Suppressor macrophage treated with lipopolysaccharide for 1 hour (primary cell): ENCODE measurements at regions not wholly inside any gene's neighbourhood (a gene's known extent, or its start where the extent isn't known, plus 50 kb on each side); places are given as distances from the start of the nearest gene placed in this dataset.
A peak's percentile ranks its signal among the peaks of the same experiment; 100 is the strongest.
"Not testable (repeated sequence)": the region's sequence is repeated elsewhere in the genome, so short reads cannot be mapped to it uniquely, and the experiment has no call there.

Experiments used
- DNase-seq, 3 donors: peaks; one replicate each; pipeline ENCODE4 v3.0.0-alpha.2; 2020 to 2022

DNA sequence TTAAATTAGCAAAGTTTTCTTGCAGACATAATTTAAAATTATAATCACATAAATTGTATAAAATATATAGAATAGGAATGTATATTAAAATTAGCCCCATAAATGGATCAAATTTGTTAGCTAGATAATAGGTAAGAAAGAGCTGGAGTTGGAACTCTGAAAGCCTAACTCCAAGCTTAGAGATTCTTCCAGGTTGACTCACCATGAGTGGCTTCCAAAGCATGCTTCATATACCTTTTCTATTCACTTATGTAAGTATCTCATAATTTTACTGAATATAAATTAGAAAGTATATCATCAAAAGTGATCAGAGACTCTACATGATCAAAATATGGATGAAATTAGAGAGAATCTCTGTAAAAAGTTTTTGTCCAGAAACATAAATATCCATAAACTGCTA is 320.7 kb upstream of the MAGI2 start:
- no peak for DNase-seq

DNA sequence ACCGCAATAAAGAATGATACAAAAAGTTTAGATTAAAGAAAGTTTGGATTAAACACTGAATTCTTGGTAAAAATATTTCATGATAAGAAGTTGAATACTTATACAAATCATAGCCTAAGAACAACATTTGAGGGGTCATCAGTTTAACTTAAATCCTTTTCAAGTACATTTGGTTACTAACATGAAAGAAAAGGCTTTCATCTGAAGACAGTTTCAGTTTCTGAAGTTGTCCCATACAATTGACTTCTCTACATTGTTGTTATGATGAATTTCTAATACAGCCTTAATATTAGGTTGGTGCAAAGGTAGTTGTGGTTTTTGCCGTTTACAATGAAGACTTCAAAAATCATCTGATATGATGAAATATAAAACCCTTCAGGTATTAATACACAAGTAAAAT is 317.5 kb upstream of the MAGI2 start:
- DNase-seq, result no peak

DNA sequence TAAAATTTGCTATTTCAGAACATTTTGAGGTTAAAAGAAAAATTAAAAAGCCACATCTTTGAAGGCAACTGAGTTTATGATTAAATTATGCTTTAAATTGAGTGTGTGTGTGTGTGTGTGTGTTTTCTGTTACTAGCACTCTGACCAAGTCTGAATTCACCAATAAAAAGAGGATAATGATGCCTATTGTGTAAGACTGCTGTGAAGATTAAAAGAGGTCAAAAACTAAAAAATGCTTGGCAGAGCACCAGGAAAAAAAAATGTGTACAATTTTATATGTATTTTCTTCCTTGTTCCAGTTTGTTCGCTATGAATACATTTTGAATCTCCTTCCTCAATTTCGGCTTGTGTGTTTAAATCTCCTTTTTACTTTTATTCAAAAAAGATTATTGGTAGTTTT is 316.6 kb upstream of the MAGI2 start:
- DNase-seq, result peak in 1 of 3 donors; percentile 13

DNA sequence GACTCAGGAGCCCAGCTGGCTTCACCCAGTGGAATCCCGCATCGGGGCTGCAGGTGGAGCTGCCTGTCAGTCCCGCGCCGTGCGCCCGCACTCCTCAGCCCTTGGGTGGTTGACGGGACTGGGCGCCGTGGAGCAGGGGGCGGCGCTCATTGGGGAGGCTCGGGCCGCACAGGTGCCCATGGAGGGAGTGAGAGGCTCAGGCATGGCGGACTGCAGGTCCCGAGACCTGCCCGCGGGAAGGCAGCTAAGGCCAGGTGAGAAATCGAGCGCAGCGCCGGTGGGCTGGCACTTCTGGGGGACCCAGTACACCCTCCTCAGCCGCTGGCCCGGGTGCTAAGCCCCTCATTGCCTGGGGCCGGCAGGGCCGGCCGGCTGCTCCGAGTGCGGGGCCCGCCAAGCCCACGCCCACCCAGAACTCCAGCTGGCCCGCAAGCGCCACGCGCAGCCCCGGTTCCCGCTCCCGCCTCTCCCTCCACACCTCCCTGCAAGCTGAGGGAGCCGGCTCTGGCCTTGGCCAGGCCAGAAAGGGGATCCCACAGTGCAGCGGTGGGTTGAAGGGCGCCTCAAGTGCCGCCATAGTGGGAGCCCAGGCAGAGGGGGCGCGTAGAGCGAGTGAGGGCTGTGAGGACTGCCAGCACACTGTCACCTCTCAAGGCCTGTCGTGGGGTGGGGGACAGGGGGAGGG is 314.6 kb upstream of the MAGI2 start:
- DNase-seq, result not testable (repeated sequence)

DNA sequence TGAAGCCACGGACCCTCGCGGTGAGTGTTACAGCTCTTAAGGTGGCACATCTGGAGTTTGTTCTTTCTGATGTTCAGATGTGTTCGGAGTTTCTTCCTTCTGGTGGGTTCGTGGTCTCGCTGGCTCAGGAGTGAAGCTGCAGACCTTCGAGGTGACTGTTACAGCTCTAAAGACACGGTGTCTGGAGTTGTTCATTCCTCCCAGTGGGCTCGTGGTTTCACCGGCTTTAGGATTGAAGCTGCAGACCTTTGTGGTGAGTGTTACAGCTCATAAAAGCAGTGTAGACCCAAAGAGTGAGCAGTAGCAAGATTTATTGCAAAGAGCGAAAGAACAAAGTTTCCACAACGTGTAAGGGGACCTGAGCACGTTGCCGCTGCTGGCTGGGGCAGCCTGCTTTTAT is 313.7 kb upstream of the MAGI2 start:
- not testable (repeated sequence) for DNase-seq

DNA sequence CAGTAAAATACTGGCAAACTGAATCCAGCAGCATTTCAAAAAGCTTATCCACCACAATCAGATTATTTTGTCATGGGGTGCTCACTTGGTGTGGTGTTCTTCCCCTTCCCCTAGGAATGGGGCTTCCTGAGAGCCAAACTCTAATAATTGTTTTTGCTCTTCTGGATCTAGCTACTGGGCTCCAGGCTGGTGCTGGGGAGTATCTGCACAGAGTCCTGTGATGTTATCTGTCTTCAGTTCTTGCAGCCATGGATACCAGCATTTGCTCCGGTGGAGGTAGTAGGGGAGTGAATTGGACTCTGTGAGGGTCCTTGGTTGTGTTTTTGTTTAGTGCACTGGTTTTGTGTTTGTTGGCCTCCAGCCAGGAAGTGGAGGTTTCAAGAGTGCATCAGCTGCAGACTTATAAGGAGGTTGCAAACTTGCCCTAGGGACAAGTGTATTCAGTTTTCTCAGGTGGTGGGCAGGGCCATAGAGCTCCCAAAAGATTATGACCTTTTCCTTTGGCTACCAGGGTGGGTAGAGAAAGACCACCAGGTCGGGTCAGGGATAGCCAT is 308.5 kb upstream of the MAGI2 start:
- DNase-seq, result no peak

DNA sequence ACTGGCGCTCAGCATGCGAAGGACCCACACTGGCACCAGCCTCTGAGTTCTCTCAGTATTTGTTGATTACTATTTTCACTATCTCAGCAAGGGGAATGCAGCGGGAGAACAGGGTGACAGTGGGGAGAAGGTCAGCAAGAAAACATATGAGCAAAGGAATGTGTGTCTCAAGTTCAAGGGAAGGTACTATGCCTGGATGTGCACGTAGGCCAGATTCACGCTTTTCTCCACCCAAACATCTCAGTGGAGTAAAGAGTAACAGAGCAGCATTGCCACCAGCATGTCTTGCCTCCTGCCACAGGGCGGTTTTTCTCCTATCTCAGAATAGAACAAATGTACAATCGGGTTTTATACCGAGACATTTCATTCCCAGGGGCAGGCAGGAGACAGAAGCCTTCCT is 297.5 kb upstream of the MAGI2 start:
- DNase-seq, result not testable (repeated sequence)

DNA sequence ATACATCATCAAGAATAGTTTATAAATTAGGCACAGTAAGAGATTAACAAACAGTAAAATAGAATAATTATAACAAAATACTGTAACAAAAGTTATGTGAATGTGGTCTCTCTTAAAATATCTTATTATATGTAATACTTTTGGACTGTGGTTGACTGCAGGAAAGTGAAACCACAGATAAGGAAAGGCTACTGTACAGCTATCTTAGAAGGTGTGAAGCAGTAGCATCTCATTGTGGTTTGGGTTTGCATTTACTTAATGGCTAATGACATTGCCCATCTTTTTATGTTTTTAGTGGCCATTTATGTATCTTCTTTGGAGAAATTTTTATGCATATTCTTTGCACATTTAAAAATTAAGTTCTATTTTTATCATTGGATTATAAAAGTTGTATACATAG is 296.4 kb upstream of the MAGI2 start:
- DNase-seq, result no peak

DNA sequence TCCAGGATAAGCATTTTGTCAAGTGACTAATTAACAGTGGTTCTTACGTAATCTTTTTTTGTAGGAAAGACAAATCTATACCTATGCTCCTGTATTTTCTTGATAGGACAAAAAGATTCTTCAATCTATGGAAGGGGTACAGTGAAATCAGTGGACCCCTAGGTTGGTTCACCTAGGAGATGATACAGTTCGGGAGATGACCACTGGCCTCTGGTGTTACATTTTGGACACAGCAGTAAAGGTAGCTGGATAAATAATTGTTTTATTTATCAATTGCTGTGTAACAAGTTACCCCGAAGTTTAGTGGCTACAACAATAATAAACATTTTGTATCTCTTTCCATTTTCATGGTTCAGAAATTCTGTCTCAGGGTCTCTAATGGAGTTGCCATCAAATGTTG is 288.2 kb upstream of the MAGI2 start:
- DNase-seq, result no peak

DNA sequence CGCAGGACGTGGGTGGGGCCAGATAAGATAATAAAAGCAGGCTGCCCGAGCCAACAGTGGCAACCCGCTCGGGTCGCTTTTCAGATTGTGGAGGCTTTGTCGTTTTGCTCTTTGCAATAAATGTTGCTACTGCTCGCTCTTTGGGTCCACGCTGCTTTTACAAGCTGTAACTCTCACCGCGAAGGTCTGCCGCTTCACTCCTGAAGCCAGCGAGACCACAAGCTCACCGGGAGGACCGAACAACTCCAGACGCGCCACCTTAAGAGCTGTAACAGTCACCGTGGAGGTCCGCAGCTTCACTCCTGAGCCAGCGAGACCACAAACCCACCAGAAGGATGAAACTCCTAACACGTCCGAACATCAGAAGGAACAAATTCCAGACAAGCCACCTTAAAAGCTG is 286.6 kb upstream of the MAGI2 start:
- no peak for DNase-seq

DNA sequence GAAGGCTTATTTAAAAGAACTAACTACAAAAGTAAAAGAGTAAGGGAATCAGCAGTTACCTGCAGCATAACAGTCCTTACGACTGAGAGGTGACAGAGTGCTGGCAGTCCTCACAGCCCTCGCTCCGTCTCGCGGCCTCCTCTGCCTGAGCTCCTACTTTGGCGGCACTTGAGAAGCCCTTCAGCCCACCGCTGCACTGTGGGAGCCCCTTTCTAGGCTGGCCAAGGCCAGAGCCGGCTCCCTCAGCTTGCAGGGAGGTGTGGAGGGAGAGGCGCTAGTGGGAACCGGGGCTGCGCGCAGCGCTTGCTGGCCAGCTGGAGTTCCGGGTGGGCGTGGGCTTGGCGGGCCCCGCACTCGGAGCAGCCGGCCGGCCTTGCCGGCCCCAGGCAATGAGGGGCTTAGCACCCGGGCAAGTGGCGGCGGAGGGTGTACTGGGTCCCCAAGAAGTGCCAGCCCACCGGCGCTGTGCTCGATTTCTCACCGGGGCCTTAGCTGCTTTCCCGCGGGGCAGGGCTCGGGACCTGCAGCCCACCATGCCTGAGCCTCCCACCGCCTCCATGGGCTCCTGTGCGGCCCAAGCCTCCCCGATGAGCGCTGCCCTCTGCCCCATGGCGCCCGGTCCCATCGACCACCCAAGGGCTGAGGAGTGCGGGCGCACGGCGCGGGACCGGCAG is 285.7 kb upstream of the MAGI2 start:
- not testable (repeated sequence) for DNase-seq

DNA sequence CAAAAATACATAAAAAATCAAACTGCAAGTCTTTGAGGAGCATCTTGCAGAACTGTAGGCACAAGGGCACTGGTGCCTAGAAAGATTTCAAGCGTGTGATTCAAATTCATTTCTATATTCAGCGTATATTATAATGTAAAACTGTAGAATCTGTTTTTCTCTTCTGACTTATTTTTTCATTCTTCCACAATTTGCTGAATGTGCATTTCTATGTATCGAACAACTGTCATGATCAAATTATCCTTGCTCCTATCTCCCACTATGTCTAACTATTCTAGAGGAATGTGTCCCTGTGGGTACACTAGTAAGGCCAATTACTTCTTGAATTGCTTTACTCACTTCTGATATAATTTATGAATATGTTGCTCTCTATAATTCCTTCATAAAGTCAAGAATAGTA is 283.0 kb upstream of the MAGI2 start:
- no peak for DNase-seq

DNA sequence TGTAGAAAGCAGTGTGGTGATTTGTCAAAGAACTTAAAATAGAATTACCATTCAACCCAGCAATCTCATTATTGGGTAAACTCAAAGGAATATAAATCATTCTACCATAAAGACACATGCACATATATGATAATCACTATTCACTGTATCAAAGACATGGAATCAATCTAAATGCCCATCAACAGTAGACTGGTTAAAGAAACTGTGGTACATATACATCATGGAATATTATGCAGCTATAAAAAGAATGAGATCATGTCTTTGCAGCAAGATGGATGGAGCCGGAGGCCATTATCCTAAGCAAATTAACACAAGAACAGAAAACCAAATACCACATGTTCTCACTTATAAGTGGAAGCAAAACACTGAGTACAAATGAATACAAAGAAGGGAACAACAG is 281.5 kb upstream of the MAGI2 start:
- no peak for DNase-seq

DNA sequence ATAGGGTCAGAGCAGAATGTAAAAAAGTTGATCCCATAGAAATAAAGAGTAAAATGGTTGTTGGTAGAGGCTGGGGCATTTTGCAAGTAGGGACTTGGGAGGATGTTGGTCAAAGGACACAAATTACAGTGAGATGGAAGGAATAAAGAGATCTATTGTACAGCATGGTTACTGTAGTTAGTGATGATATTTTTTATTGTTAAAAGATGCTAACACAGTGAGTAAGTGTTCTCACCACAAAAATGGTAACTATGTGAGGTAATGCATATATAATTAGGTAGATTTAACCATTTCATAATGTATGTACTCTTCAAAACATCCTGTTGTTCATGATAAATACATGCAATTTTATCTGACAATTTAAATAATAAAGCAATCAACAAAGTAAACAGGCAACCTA is 280.7 kb upstream of the MAGI2 start:
- no peak for DNase-seq

DNA sequence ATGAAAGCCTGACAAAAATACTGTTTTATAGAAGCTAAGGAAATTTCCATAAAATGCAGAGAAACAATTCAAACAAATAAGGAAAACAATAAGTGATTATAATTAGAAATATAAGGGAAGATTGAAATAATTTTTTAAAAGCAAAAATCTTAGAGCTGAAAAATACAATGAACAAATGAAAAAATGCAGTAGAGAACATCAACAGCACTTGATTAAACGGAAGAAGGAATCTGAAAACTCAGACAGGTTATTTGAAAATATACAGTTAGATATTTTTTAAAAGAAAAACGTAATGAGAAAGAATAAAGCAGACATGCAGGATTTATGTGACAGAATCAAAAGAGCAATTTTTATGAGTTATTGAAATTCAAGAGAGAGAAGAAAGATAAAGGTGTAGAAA is 279.1 kb upstream of the MAGI2 start:
- no peak for DNase-seq

DNA sequence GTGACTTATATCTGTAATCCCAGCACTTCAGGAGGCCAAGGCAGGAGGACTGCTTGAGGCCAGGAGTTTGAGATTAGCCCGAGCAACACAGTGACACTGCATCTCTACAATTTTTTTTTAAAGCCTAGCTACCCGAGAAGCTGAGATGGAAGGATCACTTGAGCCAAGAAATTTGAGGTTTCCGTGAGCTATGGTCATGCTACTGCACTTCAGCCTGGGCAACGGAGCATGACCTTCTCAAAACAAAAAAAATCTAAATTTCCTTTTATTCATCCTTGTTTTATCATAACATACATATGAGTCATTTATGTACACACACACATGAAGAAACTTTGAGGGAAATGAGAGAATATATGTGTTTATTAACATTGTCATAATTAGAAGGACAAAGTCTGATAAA is 277.5 kb upstream of the MAGI2 start:
- DNase-seq, result no peak

DNA sequence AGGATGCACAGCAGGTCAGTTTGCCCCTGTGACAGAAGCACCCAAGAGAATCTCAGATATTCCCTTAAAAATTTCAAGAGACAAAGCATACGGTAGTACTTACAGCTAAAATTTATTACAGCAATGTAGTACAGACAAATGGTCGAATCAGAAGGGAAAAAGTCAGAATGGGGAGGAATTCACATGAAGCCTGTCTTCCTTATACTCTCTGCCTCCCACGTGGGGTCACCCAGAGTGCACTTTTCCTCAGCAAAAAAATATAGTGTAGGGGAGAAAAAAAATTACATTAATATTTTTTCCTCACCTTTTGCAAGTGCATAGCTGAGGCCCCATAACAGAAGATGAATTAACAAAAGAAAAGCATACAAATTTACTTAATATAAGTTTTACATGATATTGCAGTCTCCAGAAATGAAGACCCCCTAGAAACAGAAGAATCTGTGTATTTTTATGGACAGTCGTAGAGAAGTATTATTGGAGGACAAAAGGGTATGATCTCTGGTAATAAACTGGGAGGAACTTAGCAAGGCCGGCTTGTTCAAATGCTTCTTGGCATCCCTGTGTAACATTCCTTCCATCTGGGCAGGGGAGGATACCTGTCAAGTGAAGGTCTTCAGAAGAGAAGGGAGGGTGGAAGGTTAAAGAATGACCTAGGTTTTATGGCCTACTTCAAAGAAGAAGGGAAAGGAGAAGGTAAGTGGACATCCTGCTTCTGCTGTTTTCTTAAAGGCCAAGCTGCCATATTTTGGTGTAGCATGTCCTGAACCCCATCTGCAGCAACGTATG is 270.6 kb upstream of the MAGI2 start:
- DNase-seq, result no peak

DNA sequence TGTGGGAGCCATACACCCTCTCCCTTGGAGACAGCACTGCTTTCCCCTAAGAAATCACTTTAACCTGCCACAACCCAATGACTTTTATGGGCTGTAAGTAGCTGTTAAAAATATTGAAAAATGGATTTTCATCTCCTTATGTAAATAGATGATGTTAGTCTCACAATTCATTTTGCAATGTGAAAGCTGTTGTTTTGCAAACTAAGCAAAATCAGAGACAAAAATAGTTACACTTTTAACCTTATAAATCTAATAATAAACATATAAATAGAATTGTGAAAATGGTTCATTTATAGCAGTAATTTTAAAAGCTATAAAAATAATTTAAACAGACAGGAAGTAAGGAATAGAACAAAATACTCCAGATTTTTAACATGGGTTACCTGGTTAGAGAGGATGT is 268.8 kb upstream of the MAGI2 start:
- no peak for DNase-seq

DNA sequence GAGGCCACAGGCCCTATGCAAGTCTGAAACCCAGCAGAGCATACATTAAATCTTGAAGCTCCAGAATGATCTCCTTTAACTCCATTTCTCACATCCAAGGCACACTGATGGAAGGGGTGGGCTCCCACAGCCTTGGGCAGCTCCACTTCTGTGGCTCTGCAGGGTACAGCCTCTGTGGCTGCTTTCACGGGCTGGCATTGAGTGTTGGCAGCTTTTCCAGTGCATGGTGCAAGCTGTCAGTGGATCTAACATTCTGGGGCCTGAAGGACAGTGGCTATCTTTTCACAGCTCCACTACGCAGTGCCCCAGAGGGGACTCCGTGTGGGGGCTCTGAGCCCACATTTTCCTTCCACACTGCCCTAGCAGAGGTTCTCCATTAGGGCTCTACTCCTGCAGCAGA is 265.7 kb upstream of the MAGI2 start:
- DNase-seq, result no peak

DNA sequence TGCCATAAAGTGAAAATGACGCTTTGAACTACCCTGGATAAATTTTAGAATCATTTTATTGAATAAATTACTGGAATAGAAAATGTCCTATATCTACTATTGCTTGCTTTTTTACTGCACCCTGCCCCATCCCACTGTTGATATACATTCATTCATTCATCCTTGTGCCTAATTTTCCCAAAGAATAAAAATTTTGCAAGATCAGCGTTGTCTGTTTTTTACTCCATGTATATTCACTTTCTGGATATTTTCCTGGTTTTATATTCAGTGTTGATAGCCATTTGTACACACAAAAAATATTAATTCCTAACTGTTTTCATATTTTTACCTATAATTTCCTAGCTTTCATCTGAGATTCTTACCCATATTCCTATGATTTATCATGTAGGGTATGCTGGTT is 262.9 kb upstream of the MAGI2 start:
- no peak for DNase-seq

DNA sequence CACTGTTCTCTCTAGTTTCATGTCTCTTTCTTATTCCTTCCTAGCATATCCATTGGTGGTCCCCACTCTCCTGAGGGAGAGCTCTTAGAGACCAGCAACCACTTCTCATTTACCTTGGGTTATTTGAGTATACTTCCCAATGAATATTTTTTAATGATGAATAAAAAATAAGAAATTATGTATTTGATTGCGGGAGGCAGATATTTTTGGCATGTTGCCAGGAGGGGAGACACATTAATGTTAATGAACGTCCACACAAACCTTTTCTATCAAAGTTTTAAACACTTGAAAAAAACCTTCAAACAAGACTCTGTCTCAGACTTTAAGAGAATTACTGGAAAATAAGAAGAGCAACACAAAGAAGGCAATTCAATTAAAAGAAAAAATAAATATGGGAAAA is 260.6 kb upstream of the MAGI2 start:
- no peak for DNase-seq

DNA sequence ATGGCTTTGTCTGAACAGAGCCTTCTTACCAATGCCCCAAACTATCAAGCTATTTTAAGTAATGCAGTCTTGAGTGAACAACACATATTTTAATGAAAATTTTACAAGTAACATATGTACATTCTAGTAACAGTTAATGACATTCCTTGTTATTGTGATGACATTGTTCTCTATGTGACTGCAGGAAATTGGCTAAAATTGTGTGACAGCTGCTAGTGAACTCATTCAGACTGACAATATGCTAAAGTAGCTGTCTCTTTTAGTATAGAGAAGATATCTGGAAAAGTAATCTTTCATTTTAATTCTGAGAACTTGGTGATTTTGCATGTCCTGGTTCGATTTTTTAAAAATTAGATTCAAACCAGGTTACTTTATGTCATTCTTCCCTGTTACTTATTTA is 259.8 kb upstream of the MAGI2 start:
- no peak for DNase-seq

DNA sequence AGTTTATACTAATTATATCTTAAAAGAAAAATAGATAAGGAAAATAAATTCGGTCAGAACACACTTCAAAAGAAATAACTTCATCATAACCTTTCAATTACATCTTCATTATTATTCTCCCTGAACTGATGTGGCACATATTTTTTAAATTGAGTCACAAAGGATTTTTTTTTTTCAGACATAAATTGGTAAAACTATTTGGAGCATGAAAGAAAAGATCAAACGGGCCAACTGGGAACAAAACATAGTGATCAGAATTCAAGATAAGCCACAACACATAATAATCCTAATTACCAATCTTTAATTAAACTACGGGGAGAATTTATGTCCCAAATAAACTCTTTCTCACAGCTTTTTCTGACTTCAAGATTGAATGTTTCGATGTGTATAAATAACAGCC is 258.2 kb upstream of the MAGI2 start:
- no peak for DNase-seq
